KMS-11 (cell line): ENCODE measurements at regions not wholly inside any gene's neighbourhood (a gene's known extent, or its start where the extent isn't known, plus 50 kb on each side); places are given as distances from the start of the nearest gene placed in this dataset.

Experiments
- H2AFZ ChIP-seq: fragments of 200-600 bp; sonication (generic); 2 replicates; pipeline ENCODE4 v1.6.1; 2016; ENCODE audit warnings: antibody characterized with exemption, mixed run types, low read depth
- H3K27ac ChIP-seq: fragments of 200-600 bp; sonication (generic); 2 replicates; pipeline ENCODE4 v1.6.1; 2016; ENCODE audit warnings: mild to moderate bottlenecking, mixed run types
- H3K27me3 ChIP-seq: fragments of 200-600 bp; sonication (generic); 2 replicates; pipeline ENCODE4 v1.6.1; 2017; ENCODE audit warnings: mild to moderate bottlenecking, low read depth, mixed run types, moderate library complexity; ENCODE audit not compliant: insufficient read depth
- H3K36me3 ChIP-seq: fragments of 200-600 bp; sonication (generic); 2 replicates; pipeline ENCODE4 v1.6.1; 2017; ENCODE audit warnings: mild to moderate bottlenecking, mixed run types; ENCODE audit not compliant: insufficient read depth
- H3K4me1 ChIP-seq: fragments of 200-600 bp; sonication (generic); 2 replicates; pipeline ENCODE4 v1.6.1; 2016; ENCODE audit warnings: mild to moderate bottlenecking, low read depth, mixed run types; ENCODE audit not compliant: poor library complexity, severe bottlenecking
- H3K4me2 ChIP-seq: fragments of 200-600 bp; sonication (generic); 2 replicates; pipeline ENCODE4 v1.7.0; 2016; ENCODE audit warnings: mild to moderate bottlenecking, mixed run types
- H3K4me3 ChIP-seq: fragments of 200-600 bp; sonication (generic); IDR thresholded peaks from 2 replicates; pipeline ENCODE4 v1.6.1; 2017; ENCODE audit warnings: low read depth, low read length, mixed read lengths; ENCODE audit not compliant: insufficient read depth
- H3K79me2 ChIP-seq: fragments of 200-600 bp; sonication (generic); 2 replicates; pipeline ENCODE4 v1.6.1; 2016; ENCODE audit warnings: low read depth, mixed run types; ENCODE audit not compliant: insufficient read depth
- H3K9ac ChIP-seq: fragments of 200-600 bp; sonication (generic); 2 replicates; pipeline ENCODE4 v1.6.1; 2016; ENCODE audit warnings: mild to moderate bottlenecking, mixed run types
- H4K20me1 ChIP-seq: fragments of 200-600 bp; sonication (generic); 2 replicates; pipeline ENCODE4 v1.6.1; 2016; ENCODE audit warnings: mild to moderate bottlenecking, mixed run types; ENCODE audit not compliant: insufficient read depth
- TF ChIP-seq, protein P1 (sequence below): fragments of 200-600 bp; sonication (generic); conservative IDR thresholded peaks from 2 replicates; pipeline ENCODE4 v1.6.1; 2017; ENCODE audit warnings: low read depth, mild to moderate bottlenecking, antibody characterized with exemption, low read length, moderate library complexity, mixed read lengths

DNA sequence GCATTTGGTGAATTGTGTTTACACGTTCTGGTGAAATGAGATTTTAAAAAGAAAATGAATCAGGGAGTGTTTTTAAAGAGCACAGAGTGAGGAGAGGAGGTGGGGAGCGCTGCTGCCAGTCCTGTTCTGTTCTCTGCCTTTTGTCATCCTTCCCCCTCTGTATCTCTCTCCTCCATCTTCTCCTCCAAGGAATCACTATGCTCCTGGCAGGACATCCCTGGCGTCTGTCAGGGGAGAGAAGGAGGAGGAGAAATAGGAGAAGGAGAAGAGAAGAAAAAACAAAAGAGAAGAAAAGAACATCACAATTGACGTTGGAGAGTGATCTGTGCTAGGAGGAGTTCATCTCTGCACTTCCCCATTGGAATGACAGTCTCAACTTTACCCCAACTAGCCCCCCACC, 627.6 kb upstream of the TBL1XR1 start:
- Histone ChIP-seq H3K4me2 (no peak overlapping the region), H3K9ac (no peak overlapping the region), H3K27ac (no peak overlapping the region), H3K4me3 (no peak overlapping the region), H3K79me2 (no peaks in the 10 kb centered on the region), H4K20me1 (no peaks in the 10 kb centered on the region), H3K36me3 (no peaks in the 10 kb centered on the region), H2AFZ (no peak overlapping the region), H3K4me1 (no peaks in the 10 kb centered on the region), H3K27me3 (no peaks in the 10 kb centered on the region)
- TF ChIP-seq, protein P1, sequence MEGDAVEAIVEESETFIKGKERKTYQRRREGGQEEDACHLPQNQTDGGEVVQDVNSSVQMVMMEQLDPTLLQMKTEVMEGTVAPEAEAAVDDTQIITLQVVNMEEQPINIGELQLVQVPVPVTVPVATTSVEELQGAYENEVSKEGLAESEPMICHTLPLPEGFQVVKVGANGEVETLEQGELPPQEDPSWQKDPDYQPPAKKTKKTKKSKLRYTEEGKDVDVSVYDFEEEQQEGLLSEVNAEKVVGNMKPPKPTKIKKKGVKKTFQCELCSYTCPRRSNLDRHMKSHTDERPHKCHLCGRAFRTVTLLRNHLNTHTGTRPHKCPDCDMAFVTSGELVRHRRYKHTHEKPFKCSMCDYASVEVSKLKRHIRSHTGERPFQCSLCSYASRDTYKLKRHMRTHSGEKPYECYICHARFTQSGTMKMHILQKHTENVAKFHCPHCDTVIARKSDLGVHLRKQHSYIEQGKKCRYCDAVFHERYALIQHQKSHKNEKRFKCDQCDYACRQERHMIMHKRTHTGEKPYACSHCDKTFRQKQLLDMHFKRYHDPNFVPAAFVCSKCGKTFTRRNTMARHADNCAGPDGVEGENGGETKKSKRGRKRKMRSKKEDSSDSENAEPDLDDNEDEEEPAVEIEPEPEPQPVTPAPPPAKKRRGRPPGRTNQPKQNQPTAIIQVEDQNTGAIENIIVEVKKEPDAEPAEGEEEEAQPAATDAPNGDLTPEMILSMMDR, result no peak

DNA sequence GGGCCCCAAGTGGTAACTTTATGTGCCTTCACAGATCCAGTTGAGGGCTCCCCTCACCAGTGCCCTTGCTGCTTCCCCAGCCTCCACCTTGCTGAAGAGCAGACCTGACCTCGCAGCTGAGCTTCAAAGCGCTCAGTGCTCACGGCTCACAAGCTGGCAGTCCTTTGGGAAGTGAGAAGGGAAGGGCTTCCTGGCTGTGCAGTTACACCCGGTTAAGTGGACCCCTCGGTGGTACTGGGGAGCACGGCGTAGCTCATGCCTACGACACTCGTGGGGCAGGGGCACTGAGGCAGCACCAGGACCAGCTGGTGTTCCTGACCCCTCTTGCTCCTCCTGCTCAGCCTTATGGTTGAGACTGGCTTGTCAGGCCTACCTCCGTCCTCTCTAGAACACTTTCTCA, 629.0 kb upstream of the TBL1XR1 start:
- Histone ChIP-seq H3K4me1 (no peaks in the 10 kb centered on the region), H3K79me2 (no peaks in the 10 kb centered on the region), H3K4me2 (no peak overlapping the region), H3K9ac (no peak overlapping the region), H2AFZ (no peak overlapping the region), H3K27ac (no peak overlapping the region), H3K27me3 (no peaks in the 10 kb centered on the region), H3K36me3 (no peaks in the 10 kb centered on the region), H4K20me1 (no peaks in the 10 kb centered on the region), H3K4me3 (no peak overlapping the region)
- TF ChIP-seq, protein P1, result no peak

DNA sequence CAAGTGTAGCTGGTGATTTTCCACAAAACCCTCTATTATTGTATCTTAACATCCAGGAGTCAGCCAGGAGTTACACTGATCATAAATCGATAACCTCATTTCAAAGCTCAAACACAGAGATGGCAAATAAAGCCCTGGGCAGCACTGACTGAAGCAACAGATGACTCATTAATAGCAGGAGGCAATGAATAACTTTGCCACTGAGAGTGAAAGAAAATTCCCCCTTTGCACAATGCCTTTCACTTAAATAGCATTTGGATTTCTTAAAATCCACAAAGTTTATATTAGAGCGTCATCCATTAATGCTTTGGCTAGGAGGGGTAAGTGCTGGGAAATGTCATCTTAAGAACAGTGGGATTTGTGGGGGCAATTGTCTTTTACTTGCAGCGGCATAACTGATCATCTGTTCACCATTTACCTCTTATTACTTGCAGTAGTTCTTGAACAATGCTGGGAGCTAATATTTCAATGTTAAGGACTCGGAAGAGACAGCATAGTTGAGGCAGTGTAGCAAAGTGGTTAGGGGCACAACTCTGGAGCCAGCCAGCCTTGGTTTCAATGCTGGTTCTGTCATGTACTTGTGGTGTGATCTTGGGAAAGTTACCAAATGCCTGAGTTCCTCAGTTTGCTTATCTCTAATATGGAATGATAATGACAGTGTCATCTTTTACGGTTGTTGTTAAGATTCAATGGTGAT, 630.4 kb upstream of the TBL1XR1 start:
- Histone ChIP-seq H3K27me3 (no peaks in the 10 kb centered on the region), H2AFZ (no peak overlapping the region), H3K4me3 (no peak overlapping the region), H3K36me3 (no peaks in the 10 kb centered on the region), H4K20me1 (no peaks in the 10 kb centered on the region), H3K27ac (no peak overlapping the region), H3K4me1 (no peaks in the 10 kb centered on the region), H3K79me2 (no peaks in the 10 kb centered on the region), H3K9ac (no peak overlapping the region), H3K4me2 (no peak overlapping the region)
- TF ChIP-seq, protein P1, result no peak

GRCh38 chr3:177828208-177828565, 630.9 kb upstream of the TBL1XR1 start:
- Histone ChIP-seq H3K27me3 (no peaks in the 10 kb centered on the region), H3K9ac (no peak overlapping the region), H2AFZ (no peak overlapping the region), H3K79me2 (no peaks in the 10 kb centered on the region), H3K4me2 (no peak overlapping the region), H4K20me1 (no peaks in the 10 kb centered on the region), H3K27ac (no peak overlapping the region), H3K4me1 (peaks cover 5% of the 10 kb centered on the region), H3K36me3 (no peaks in the 10 kb centered on the region), H3K4me3 (no peak overlapping the region)
- TF ChIP-seq, protein P1, result no peak
